Glomerular visceral epithelial cell (primary cell): ENCODE measurements at regions not wholly inside any gene's neighbourhood (a gene's known extent, or its start where the extent isn't known, plus 50 kb on each side); places are given as distances from the start of the nearest gene placed in this dataset.

ENCODE experiments used
- DNase-seq: peaks from one replicate; pipeline ENCODE4 v3.0.0-alpha.2; 2016; ENCODE audit errors: extremely low spot score

GRCh38 chr5:2805080-2805479 is 53.6 kb upstream of the IRX2 start:
- DNase-seq: no peak

GRCh38 chr5:2803751-2804150 is 52.3 kb upstream of the IRX2 start:
- no peak for DNase-seq

GRCh38 chr5:2802693-2803365 is 51.4 kb upstream of the IRX2 start:
- DNase-seq: no peak

GRCh38 chr5:2801577-2802525 is 50.4 kb upstream of the IRX2 start:
- no peak for DNase-seq
